Pons (tissue), 1 donor: ENCODE measurements at regions not wholly inside any gene's neighbourhood (a gene's known extent, or its start where the extent isn't known, plus 50 kb on each side); places are given as distances from the start of the nearest gene placed in this dataset.
"Not testable (repeated sequence)": the region's sequence is repeated elsewhere in the genome, so short reads cannot be mapped to it uniquely, and the experiment has no call there.

ENCODE experiments used
- DNase-seq: peaks from one replicate; pipeline ENCODE4 v3.0.0-alpha.2; 2016; ENCODE audit warnings: low spot score

GRCh38 chr10:9508606-9509005 is 1454.1 kb downstream of the GATA3 start:
- DNase-seq = no peak

- DNase-seq = no peak
Measured at GRCh38 chr10:9510626-9511025, 1456.1 kb downstream of the GATA3 start.

GRCh38 chr10:9515922-9516321 is 1461.4 kb downstream of the GATA3 start:
- no peak for DNase-seq

- DNase-seq = no peak
Measured at GRCh38 chr10:9535744-9536143, 1481.3 kb downstream of the GATA3 start.

- DNase-seq = no peak
Measured at GRCh38 chr10:9545073-9545472, 1472.6 kb upstream of the CELF2 start.

- DNase-seq = no peak
Measured at GRCh38 chr10:9547936-9548904, 1469.5 kb upstream of the CELF2 start.

GRCh38 chr10:9550810-9551209 is 1466.9 kb upstream of the CELF2 start:
- DNase-seq = no peak

GRCh38 chr10:9554321-9554720 is 1463.4 kb upstream of the CELF2 start:
- no peak for DNase-seq

- DNase-seq = no peak
Measured at GRCh38 chr10:9560976-9561375, 1456.7 kb upstream of the CELF2 start.

- no peak for DNase-seq
Measured at GRCh38 chr10:9561821-9562505, 1455.7 kb upstream of the CELF2 start.

GRCh38 chr10:9577746-9578145 is 1439.9 kb upstream of the CELF2 start:
- no peak for DNase-seq

- DNase-seq = no peak
Measured at GRCh38 chr10:9579110-9579705, 1438.5 kb upstream of the CELF2 start.

- DNase-seq = not testable (repeated sequence)
Measured at GRCh38 chr10:9582803-9583202, 1434.9 kb upstream of the CELF2 start.

- DNase-seq = no peak
Measured at GRCh38 chr10:9596368-9596920, 1421.2 kb upstream of the CELF2 start.

- no peak for DNase-seq
Measured at GRCh38 chr10:9602998-9603397, 1414.7 kb upstream of the CELF2 start.

GRCh38 chr10:9603972-9604371 is 1413.7 kb upstream of the CELF2 start:
- no peak for DNase-seq

- no peak for DNase-seq
Measured at GRCh38 chr10:9605231-9605630, 1412.4 kb upstream of the CELF2 start.

GRCh38 chr10:9608602-9609001 is 1409.1 kb upstream of the CELF2 start:
- peak; percentile 9 for DNase-seq

- DNase-seq = no peak
Measured at GRCh38 chr10:9613338-9614075, 1404.2 kb upstream of the CELF2 start.

GRCh38 chr10:9615189-9615588 is 1402.5 kb upstream of the CELF2 start:
- no peak for DNase-seq

- DNase-seq = no peak
Measured at GRCh38 chr10:9621216-9621615, 1396.5 kb upstream of the CELF2 start.

- DNase-seq = no peak
Measured at GRCh38 chr10:9625304-9625703, 1392.4 kb upstream of the CELF2 start.
